PC-3 (cell line): ENCODE measurements at regions not wholly inside any gene's neighbourhood (a gene's known extent, or its start where the extent isn't known, plus 50 kb on each side); places are given as distances from the start of the nearest gene placed in this dataset.
"Not testable (repeated sequence)": the region's sequence is repeated elsewhere in the genome, so short reads cannot be mapped to it uniquely, and the experiment has no call there.

Source experiments
- ATAC-seq: fragments of 200-7000 bp; cut with Tn5 transposase; 2 replicates; pipeline ENCODE4 v1.9.1; 2020; ENCODE audit warnings: mild to moderate bottlenecking, moderate library complexity
- BruUV-seq: library from RNA; stranded (reverse); fragments of 400-500 nt; replicated peaks from 2 replicates; lab custom pipeline; 2021; lab: Mats Ljungman, UMichigan
- CTCF ChIA-PET: fragments of 300-600 bp; sonication (Branson Sonifier 250); formaldehyde crosslinking; loops from one replicate; lab custom pipeline; 2022; ENCODE audit warnings: antibody characterized with exemption; lab: Charles Lee
- POLR2A ChIA-PET: fragments of 300-600 bp; sonication (Branson Sonifier 250); formaldehyde crosslinking; loops from one replicate; lab custom pipeline; 2022; ENCODE audit warnings: antibody characterized with exemption; ENCODE audit not compliant: unreplicated experiment; lab: Charles Lee
- DNase-seq: peaks from one replicate; pipeline ENCODE4 v3.0.0-alpha.2; 2015
- H2AFZ ChIP-seq: fragments of 300-600 bp; sonication (generic); 2 replicates; pipeline ENCODE4 v1.6.0; 2016; ENCODE audit warnings: antibody characterized with exemption, low read length
- H3F3A ChIP-seq: fragments of 300-600 bp; sonication (generic); one replicate; pipeline ENCODE4 v1.6.0; 2017; ENCODE audit warnings: antibody characterized with exemption, low read length, control low read depth, mild to moderate bottlenecking; ENCODE audit not compliant: unreplicated experiment
- H3K27ac ChIP-seq: fragments of 300-600 bp; sonication (generic); 2 replicates; pipeline ENCODE4 v1.5.1; 2016; ENCODE audit warnings: mild to moderate bottlenecking, low read length
- H3K27me3 ChIP-seq: fragments of 300-600 bp; sonication (generic); 2 replicates; pipeline ENCODE4 v1.6.1; 2016; ENCODE audit warnings: low read length, mixed read lengths
- H3K36me3 ChIP-seq: fragments of 300-600 bp; sonication (generic); 2 replicates; pipeline ENCODE4 v1.6.1; 2016; ENCODE audit warnings: low read depth, mixed run types, low read length, mixed read lengths
- H3K4me1 ChIP-seq: fragments of 300-600 bp; sonication (generic); 2 replicates; pipeline ENCODE4 v1.5.1; 2016; ENCODE audit warnings: low read length; ENCODE audit not compliant: insufficient read depth
- H3K4me2 ChIP-seq: fragments of 300-600 bp; sonication (generic); 2 replicates; pipeline ENCODE4 v1.6.0; 2016; ENCODE audit warnings: low read length
- H3K4me3 ChIP-seq: fragments of 300-600 bp; sonication (generic); 2 replicates; pipeline ENCODE4 v1.5.1; 2016; ENCODE audit warnings: mild to moderate bottlenecking, low read length, mixed read lengths
- H3K79me2 ChIP-seq: fragments of 300-600 bp; sonication (generic); 2 replicates; pipeline ENCODE4 v1.6.1; 2017; ENCODE audit warnings: low read length, mixed read lengths
- H3K9ac ChIP-seq: fragments of 300-600 bp; sonication (generic); 2 replicates; pipeline ENCODE4 v1.6.0; 2016; ENCODE audit warnings: mild to moderate bottlenecking, low read length
- H3K9me2 ChIP-seq: fragments of 300-600 bp; sonication (generic); replicated peaks from 2 replicates; pipeline ENCODE4 v1.6.1; 2016; ENCODE audit warnings: mixed run types, low read length, mixed read lengths
- H3K9me3 ChIP-seq: fragments of 300-600 bp; sonication (generic); 2 replicates; pipeline ENCODE4 v1.6.1; 2016; ENCODE audit warnings: low read length, mixed read lengths
- H4K20me1 ChIP-seq: fragments of 300-600 bp; sonication (generic); 2 replicates; pipeline ENCODE4 v1.6.1; 2016; ENCODE audit warnings: low read length, mixed read lengths
- EZH2 ChIP-seq: fragments of 300-600 bp; sonication (generic); IDR thresholded peaks from one replicate; pipeline ENCODE4 v1.6.1; 2017; ENCODE audit warnings: antibody characterized with exemption, mild to moderate bottlenecking, low read length; ENCODE audit not compliant: unreplicated experiment
- EZH2phosphoT487 ChIP-seq: fragments of 300-600 bp; sonication (generic); IDR thresholded peaks from 2 replicates; pipeline ENCODE4 v1.6.1; 2018; ENCODE audit warnings: mild to moderate bottlenecking, antibody characterized with exemption, low read length, borderline replicate concordance
- intact Hi-C: fragments of 100-400 bp; cut with micrococcal nuclease; formaldehyde crosslinking; loops from 2 replicates; pipeline ENCODE4 v1.9.0; 2023
- TF ChIP-seq, protein P1 (sequence below): fragments of 300-600 bp; sonication (generic); conservative IDR thresholded peaks from 2 replicates; pipeline ENCODE4 v1.5.1; 2017; ENCODE audit warnings: antibody characterized with exemption, low read depth, mild to moderate bottlenecking, low read length

DNA sequence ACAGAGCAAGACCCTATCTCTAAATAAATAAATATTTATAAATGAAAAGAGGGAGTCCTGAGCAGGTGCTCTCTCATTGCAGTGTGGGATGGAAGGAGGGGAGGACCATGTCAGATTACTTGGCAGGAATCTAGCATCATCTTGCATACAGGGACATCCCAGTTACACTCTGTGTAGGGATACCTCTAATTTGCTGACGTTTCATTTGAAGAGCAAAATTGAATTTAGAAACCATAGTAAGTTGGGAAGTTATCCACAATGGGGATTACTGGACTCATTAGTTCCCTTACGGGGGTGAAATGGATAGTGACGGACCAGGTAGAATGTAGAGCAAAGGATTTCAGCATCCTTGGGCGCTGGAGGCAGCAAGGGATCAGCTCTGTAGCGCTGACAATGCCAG, 52.1 kb downstream of the ARHGEF18 start:
- no peak overlapping the region for H3K27ac ChIP-seq
- no peaks in the 10 kb centered on the region for H3K27me3 ChIP-seq
- no peak overlapping the region for H3K9ac ChIP-seq
- intact Hi-C loops: no loop called here
- DNase-seq: no peak
- peaks cover 9% of the 10 kb centered on the region for H3F3A ChIP-seq
- no peak overlapping the region for H3K4me3 ChIP-seq
- peaks cover 10% of the 10 kb centered on the region for H3K36me3 ChIP-seq
- H3K9me3 ChIP-seq: no peaks in the 10 kb centered on the region
- H4K20me1 ChIP-seq: peaks cover 9% of the 10 kb centered on the region; the same call in 1 of the 2 replicates
- TF ChIP-seq EZH2phosphoT487 (no peak), EZH2 (no peak)
- TF ChIP-seq, protein P1, sequence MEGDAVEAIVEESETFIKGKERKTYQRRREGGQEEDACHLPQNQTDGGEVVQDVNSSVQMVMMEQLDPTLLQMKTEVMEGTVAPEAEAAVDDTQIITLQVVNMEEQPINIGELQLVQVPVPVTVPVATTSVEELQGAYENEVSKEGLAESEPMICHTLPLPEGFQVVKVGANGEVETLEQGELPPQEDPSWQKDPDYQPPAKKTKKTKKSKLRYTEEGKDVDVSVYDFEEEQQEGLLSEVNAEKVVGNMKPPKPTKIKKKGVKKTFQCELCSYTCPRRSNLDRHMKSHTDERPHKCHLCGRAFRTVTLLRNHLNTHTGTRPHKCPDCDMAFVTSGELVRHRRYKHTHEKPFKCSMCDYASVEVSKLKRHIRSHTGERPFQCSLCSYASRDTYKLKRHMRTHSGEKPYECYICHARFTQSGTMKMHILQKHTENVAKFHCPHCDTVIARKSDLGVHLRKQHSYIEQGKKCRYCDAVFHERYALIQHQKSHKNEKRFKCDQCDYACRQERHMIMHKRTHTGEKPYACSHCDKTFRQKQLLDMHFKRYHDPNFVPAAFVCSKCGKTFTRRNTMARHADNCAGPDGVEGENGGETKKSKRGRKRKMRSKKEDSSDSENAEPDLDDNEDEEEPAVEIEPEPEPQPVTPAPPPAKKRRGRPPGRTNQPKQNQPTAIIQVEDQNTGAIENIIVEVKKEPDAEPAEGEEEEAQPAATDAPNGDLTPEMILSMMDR: no peak
- H3K4me2 ChIP-seq: no peak overlapping the region
- peaks cover 95% of the 10 kb centered on the region for H3K79me2 ChIP-seq
- ChIA-PET POLR2A (no interaction called here), CTCF (no interaction called here)
- BruUV-seq: no TSS peak
- no peak overlapping the region for H2AFZ ChIP-seq
- H3K9me2 ChIP-seq: no peaks in the 10 kb centered on the region
- no peak for ATAC-seq
- H3K4me1 ChIP-seq: peaks cover 40% of the 10 kb centered on the region

DNA sequence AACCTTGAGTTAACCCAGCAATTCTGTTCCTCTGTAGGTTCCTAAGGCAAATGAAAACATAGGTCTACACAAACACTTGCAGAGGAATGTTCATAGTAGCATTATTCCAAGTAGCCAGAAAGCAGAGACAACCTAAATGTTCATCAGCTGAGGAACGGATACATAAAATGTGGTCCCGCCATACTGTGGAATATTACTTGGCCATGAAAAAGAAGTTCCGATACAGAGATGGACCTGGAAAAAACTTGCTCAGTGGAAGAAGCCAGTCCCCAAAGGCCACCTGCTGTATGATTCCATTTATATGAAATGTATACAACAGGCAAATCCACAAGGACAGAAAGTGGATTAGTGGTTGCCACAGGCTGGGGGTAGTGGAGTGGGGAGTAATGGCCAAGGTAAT, 53.0 kb downstream of the ARHGEF18 start:
- H3K9me3 ChIP-seq: no peaks in the 10 kb centered on the region
- H3K27me3 ChIP-seq: no peaks in the 10 kb centered on the region
- H3K4me1 ChIP-seq: peaks cover 31% of the 10 kb centered on the region
- H3K36me3 ChIP-seq: peaks cover 10% of the 10 kb centered on the region
- H3K9me2 ChIP-seq: no peaks in the 10 kb centered on the region
- intact Hi-C loops: no loop called here
- H3K79me2 ChIP-seq: peaks cover 95% of the 10 kb centered on the region
- BruUV-seq: no TSS peak
- no peak overlapping the region for H3K4me2 ChIP-seq
- ATAC-seq (no peak), DNase-seq (no peak)
- peaks cover 9% of the 10 kb centered on the region for H3F3A ChIP-seq
- ChIA-PET CTCF (no interaction called here), POLR2A (no interaction called here)
- no peak overlapping the region for H3K4me3 ChIP-seq
- no peak overlapping the region for H3K9ac ChIP-seq
- H3K27ac ChIP-seq: no peak overlapping the region
- no peak overlapping the region for H2AFZ ChIP-seq
- 0 out of 2 replicates have a peak, but pooled peaks cover 5% of the 10 kb centered on the region for H4K20me1 ChIP-seq
- TF ChIP-seq EZH2phosphoT487: no peak
- no peak for TF ChIP-seq EZH2
- TF ChIP-seq, protein P1: no peak

DNA sequence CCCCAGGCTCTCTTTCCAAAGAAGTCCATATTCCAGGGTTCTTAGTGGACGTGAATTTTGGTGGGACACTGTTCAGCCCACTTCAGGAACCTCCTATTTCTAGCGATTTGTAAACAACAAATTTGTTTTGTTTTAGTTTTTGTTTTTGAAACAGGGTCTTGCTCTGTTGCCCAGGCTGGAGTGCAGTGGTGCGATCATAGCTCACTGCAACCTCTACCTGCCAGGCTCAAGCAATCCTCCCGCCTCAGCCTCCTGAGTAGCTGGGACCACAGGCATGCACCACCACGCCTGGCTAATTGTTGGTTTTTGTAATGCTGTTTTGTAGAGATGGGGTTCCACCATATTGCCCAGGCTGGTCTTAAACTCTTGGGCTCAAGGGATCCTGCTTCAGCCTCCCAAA, 56.7 kb downstream of the ARHGEF18 start:
- peaks cover 91% of the 10 kb centered on the region for H3K79me2 ChIP-seq
- H3K4me3 ChIP-seq, POLR2A ChIA-PET, H3K4me2 ChIP-seq, H3K27ac ChIP-seq, intact Hi-C loops, DNase-seq, H3K27me3 ChIP-seq, ATAC-seq, H4K20me1 ChIP-seq, H3K9me2 ChIP-seq, H2AFZ ChIP-seq, H3K4me1 ChIP-seq, BruUV-seq, H3K9me3 ChIP-seq, H3K36me3 ChIP-seq, H3F3A ChIP-seq, H3K9ac ChIP-seq, CTCF ChIA-PET: not testable (repeated sequence)
